HS-5 (cell line): ENCODE measurements at regions not wholly inside any gene's neighbourhood (a gene's known extent, or its start where the extent isn't known, plus 50 kb on each side); places are given as distances from the start of the nearest gene placed in this dataset.
"Not testable (repeated sequence)": the region's sequence is repeated elsewhere in the genome, so short reads cannot be mapped to it uniquely, and the experiment has no call there.

Experiments
- DNase-seq: peaks from one replicate; pipeline ENCODE4 v3.0.0-alpha.2; 2012; ENCODE audit warnings: low read depth

- DNase-seq = no peak
These were observed 465.6 kb downstream of the SIPA1L2 start for GRCh38 chr1:232164078-232164963.

GRCh38 chr1:232163533-232163932 lies 466.4 kb downstream of the SIPA1L2 start:
- DNase-seq = no peak

GRCh38 chr1:232162001-232162400 lies 467.9 kb downstream of the SIPA1L2 start:
- DNase-seq = no peak

- DNase-seq = not testable (repeated sequence)
These were observed 471.4 kb downstream of the SIPA1L2 start for GRCh38 chr1:232158558-232158957.

- DNase-seq = not testable (repeated sequence)
These were observed 473.9 kb downstream of the SIPA1L2 start for GRCh38 chr1:232156070-232156469.

- no peak for DNase-seq
These were observed 476.3 kb downstream of the SIPA1L2 start for GRCh38 chr1:232153652-232154051.

- DNase-seq = no peak
These were observed 479.0 kb downstream of the SIPA1L2 start for GRCh38 chr1:232150770-232151548.

- no peak for DNase-seq
These were observed 480.4 kb downstream of the SIPA1L2 start for GRCh38 chr1:232149287-232150201.

GRCh38 chr1:232147215-232147614 lies 482.7 kb downstream of the SIPA1L2 start:
- no peak for DNase-seq

GRCh38 chr1:232146514-232146913 lies 483.4 kb downstream of the SIPA1L2 start:
- no peak for DNase-seq

GRCh38 chr1:232145768-232146167 lies 484.2 kb downstream of the SIPA1L2 start:
- DNase-seq = no peak

GRCh38 chr1:232144696-232145230 lies 485.2 kb downstream of the SIPA1L2 start:
- DNase-seq = no peak

GRCh38 chr1:232143315-232143886 lies 486.5 kb downstream of the SIPA1L2 start:
- DNase-seq = no peak

GRCh38 chr1:232142403-232143314 lies 487.3 kb downstream of the SIPA1L2 start:
- peak; percentile 70 for DNase-seq

- not testable (repeated sequence) for DNase-seq
These were observed 488.8 kb downstream of the SIPA1L2 start for GRCh38 chr1:232141167-232141448.

GRCh38 chr1:232140419-232141166 lies 489.3 kb downstream of the SIPA1L2 start:
- no peak for DNase-seq

- DNase-seq = no peak
These were observed 490.5 kb downstream of the SIPA1L2 start for GRCh38 chr1:232139444-232139843.

- DNase-seq = no peak
These were observed 491.9 kb downstream of the SIPA1L2 start for GRCh38 chr1:232138044-232138443.

- no peak for DNase-seq
These were observed 492.9 kb downstream of the SIPA1L2 start for GRCh38 chr1:232137066-232137465.

GRCh38 chr1:232136136-232136535 lies 493.8 kb downstream of the SIPA1L2 start:
- DNase-seq = no peak
